Liver (tissue), 8 donors: ENCODE measurements at regions not wholly inside any gene's neighbourhood (a gene's known extent, or its start where the extent isn't known, plus 50 kb on each side); places are given as distances from the start of the nearest gene placed in this dataset.

Experiments used
- DNase-seq: peaks from one replicate; pipeline ENCODE4 v3.0.0-alpha.2; 2017; ENCODE audit warnings: low spot score
- H3K27ac ChIP-seq, 2 donors: one replicate each; pipeline ENCODE4 v1.7.0; 2013; ENCODE audit warnings: inconsistent platforms in 2 of 2, low read length in 2 of 2, control low read depth in 1 of 2, low read depth in 1 of 2, mild to moderate bottlenecking in 1 of 2
- H3K27me3 ChIP-seq, 4 donors: one replicate each; pipeline versions ENCODE4 v1.6.1 to v1.7.0; 2013; ENCODE audit warnings: low read length in 3 of 4, inconsistent platforms in 1 of 4, mild to moderate bottlenecking in 1 of 4, moderate library complexity in 1 of 4; ENCODE audit not compliant: control insufficient read depth in 4 of 4, insufficient read depth in 4 of 4
- H3K36me3 ChIP-seq, 4 donors: one replicate each; pipeline versions ENCODE4 v1.6.1 to v1.7.0; 2013; ENCODE audit warnings: low read length in 3 of 4, mild to moderate bottlenecking in 3 of 4, low read depth in 1 of 4, moderate library complexity in 1 of 4; ENCODE audit not compliant: control insufficient read depth in 4 of 4, insufficient read depth in 3 of 4
- H3K4me1 ChIP-seq, 4 donors: one replicate each; pipeline versions ENCODE4 v1.6.1 to v1.7.0; 2013; ENCODE audit warnings: low read length in 3 of 4, mild to moderate bottlenecking in 3 of 4, moderate library complexity in 1 of 4; ENCODE audit not compliant: control insufficient read depth in 4 of 4, insufficient read depth in 4 of 4
- H3K4me3 ChIP-seq, 3 donors: one replicate each; pipeline versions ENCODE4 v1.6.1 to v1.7.0; 2013; ENCODE audit warnings: low read length in 3 of 3, control low read depth in 1 of 3, low read depth in 1 of 3, mild to moderate bottlenecking in 1 of 3
- H3K9ac ChIP-seq, 2 donors: one replicate each; pipeline ENCODE4 v1.7.0; 2013; ENCODE audit warnings: low read length in 2 of 2, mild to moderate bottlenecking in 2 of 2, moderate library complexity in 2 of 2, control low read depth in 1 of 2, low read depth in 1 of 2
- H3K9me3 ChIP-seq, 4 donors: one replicate each; pipeline versions ENCODE4 v1.6.1 to v1.7.0; 2013; ENCODE audit warnings: low read length in 3 of 4; ENCODE audit not compliant: control insufficient read depth in 4 of 4
- EGR1 ChIP-seq, 2 donors: IDR thresholded peaks; 2 replicates each; pipeline ENCODE4 v1.6.1; 2016 to 2018; ENCODE audit warnings: antibody characterized with exemption in 2 of 2, low read depth in 2 of 2
- FOXA1 ChIP-seq: IDR thresholded peaks from 2 replicates; pipeline ENCODE4 v1.6.1; 2016; ENCODE audit warnings: antibody characterized with exemption
- FOXA2 ChIP-seq: IDR thresholded peaks from 2 replicates; pipeline ENCODE4 v1.6.1; 2016; ENCODE audit warnings: antibody characterized with exemption
- GABPA ChIP-seq, 2 donors: IDR thresholded peaks in 1 of 2; conservative IDR thresholded peaks in 1 of 2; 2 replicates each; pipeline ENCODE4 v1.6.1; 2016; ENCODE audit warnings: antibody characterized with exemption in 2 of 2, mild to moderate bottlenecking in 1 of 2, moderate library complexity in 1 of 2
- HNF4A ChIP-seq, 2 donors: conservative IDR thresholded peaks; 2 replicates each; pipeline ENCODE4 v1.6.1; 2016; ENCODE audit warnings: antibody characterized with exemption in 2 of 2, mild to moderate bottlenecking in 2 of 2
- HNF4G ChIP-seq: IDR thresholded peaks from 2 replicates; pipeline ENCODE4 v1.6.1; 2016; ENCODE audit warnings: antibody characterized with exemption
- JUND ChIP-seq, 2 donors: IDR thresholded peaks; 2 replicates each; pipeline ENCODE4 v1.6.1; 2016; ENCODE audit warnings: antibody characterized with exemption in 2 of 2
- NR2F2 ChIP-seq: IDR thresholded peaks from 2 replicates; pipeline ENCODE4 v1.6.1; 2016; ENCODE audit warnings: antibody characterized with exemption
- RAD21 ChIP-seq, 2 donors: IDR thresholded peaks; 2 replicates each; pipeline ENCODE4 v1.6.1; 2016; ENCODE audit warnings: antibody characterized with exemption in 2 of 2, mild to moderate bottlenecking in 2 of 2
- RXRA ChIP-seq, 2 donors: IDR thresholded peaks; 2 replicates each; pipeline ENCODE4 v1.6.1; 2017 to 2018; ENCODE audit warnings: antibody characterized with exemption in 2 of 2, mild to moderate bottlenecking in 1 of 2
- SP1 ChIP-seq: IDR thresholded peaks from 2 replicates; pipeline ENCODE4 v1.6.1; 2018; ENCODE audit warnings: antibody characterized with exemption, mild to moderate bottlenecking
- TAF1 ChIP-seq: conservative IDR thresholded peaks from 2 replicates; pipeline ENCODE4 v1.6.1; 2016; ENCODE audit warnings: antibody characterized with exemption, mild to moderate bottlenecking
- YY1 ChIP-seq: IDR thresholded peaks from 2 replicates; pipeline ENCODE4 v1.6.1; 2016; ENCODE audit warnings: antibody characterized with exemption, mild to moderate bottlenecking
- WGBS: extraction: QIAGEN DNeasy Blood & Tissue Kit; methylation state at CpG from one replicate; pipeline ENCODE4 v1.1.7; 2013; 5-methylcytosine and 5-hydroxymethylcytosine counted together
- TF ChIP-seq, protein P1 (sequence below): IDR thresholded peaks from 2 replicates; pipeline ENCODE4 v1.6.1; 2016; ENCODE audit warnings: antibody characterized with exemption
- TF ChIP-seq, protein P2 (sequence below): IDR thresholded peaks from 2 replicates; pipeline ENCODE4 v1.6.1; 2016; ENCODE audit warnings: antibody characterized with exemption
- TF ChIP-seq, protein P3 (sequence below): IDR thresholded peaks from 2 replicates; pipeline ENCODE4 v1.6.1; 2016; ENCODE audit warnings: antibody characterized with exemption
- TF ChIP-seq, protein P4 (sequence below): fragments of 150-350 bp; IDR thresholded peaks from 2 replicates; pipeline ENCODE4 v1.5.1; 2017; ENCODE audit warnings: improper control_type of control experiment, low read depth, low read length; ENCODE audit not compliant: missing input control
- donor health status: healthy.
- donor health status: healthy.
- donor health status: healthy.
- donor health status: healthy.
- donor health status: healthy.

DNA sequence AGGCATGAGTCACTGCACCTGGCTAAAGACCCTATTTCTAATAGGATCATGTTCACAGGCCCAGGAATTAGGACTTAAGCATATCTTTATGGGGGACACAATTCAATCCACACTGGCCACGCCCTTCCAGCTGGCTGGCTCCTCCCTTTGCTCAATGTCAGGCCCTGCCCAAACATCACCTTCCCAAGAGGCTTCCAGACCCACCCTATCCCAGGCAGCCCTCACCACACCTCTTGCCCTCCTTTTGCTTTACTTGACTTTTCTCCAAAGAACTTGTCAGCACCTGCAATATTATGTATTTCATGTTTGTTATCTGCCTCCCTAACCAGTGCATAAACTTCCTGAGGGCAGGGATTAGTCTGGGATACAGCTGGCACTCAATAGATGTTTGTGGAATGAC lies 109.6 kb upstream of the CDH5 start:
- Histone ChIP-seq H3K9me3 (no peaks in the 10 kb centered on the region), H3K4me1 (no peaks in the 10 kb centered on the region), H3K36me3 (no peaks in the 10 kb centered on the region), H3K9ac (no peak overlapping the region), H3K4me3 (no peak overlapping the region), H3K27me3 (no peaks in the 10 kb centered on the region), H3K27ac (no peak overlapping the region)
- TF ChIP-seq JUND (IDR thresholded peaks at IDR 0.05) = no peak
- TF ChIP-seq, protein P1, sequence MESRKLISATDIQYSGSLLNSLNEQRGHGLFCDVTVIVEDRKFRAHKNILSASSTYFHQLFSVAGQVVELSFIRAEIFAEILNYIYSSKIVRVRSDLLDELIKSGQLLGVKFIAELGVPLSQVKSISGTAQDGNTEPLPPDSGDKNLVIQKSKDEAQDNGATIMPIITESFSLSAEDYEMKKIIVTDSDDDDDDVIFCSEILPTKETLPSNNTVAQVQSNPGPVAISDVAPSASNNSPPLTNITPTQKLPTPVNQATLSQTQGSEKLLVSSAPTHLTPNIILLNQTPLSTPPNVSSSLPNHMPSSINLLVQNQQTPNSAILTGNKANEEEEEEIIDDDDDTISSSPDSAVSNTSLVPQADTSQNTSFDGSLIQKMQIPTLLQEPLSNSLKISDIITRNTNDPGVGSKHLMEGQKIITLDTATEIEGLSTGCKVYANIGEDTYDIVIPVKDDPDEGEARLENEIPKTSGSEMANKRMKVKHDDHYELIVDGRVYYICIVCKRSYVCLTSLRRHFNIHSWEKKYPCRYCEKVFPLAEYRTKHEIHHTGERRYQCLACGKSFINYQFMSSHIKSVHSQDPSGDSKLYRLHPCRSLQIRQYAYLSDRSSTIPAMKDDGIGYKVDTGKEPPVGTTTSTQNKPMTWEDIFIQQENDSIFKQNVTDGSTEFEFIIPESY = no peak
- TF ChIP-seq RXRA (IDR thresholded peaks at IDR 0.05) = no peak
- TF ChIP-seq HNF4A (conservative IDR thresholded peaks at IDR 0.05) = no peak
- no peak for TF ChIP-seq FOXA2
- no peak for TF ChIP-seq YY1
- TF ChIP-seq, protein P2, sequence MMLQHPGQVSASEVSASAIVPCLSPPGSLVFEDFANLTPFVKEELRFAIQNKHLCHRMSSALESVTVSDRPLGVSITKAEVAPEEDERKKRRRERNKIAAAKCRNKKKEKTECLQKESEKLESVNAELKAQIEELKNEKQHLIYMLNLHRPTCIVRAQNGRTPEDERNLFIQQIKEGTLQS = no peak
- TF ChIP-seq, protein P3, sequence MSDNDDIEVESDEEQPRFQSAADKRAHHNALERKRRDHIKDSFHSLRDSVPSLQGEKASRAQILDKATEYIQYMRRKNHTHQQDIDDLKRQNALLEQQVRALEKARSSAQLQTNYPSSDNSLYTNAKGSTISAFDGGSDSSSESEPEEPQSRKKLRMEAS = no peak
- no peak for TF ChIP-seq HNF4G
- no peak for TF ChIP-seq NR2F2
- no peak for TF ChIP-seq RAD21 (IDR thresholded peaks at IDR 0.05)
- TF ChIP-seq FOXA1 = no peak
- TF ChIP-seq GABPA (IDR thresholded peaks at IDR 0.05 in 1 of 2, conservative IDR thresholded peaks at IDR 0.05 in 1 of 2) = no peak
- no peak for DNase-seq
- WGBS = 70% methylated on average over 1 of the region's 1 CpG

DNA sequence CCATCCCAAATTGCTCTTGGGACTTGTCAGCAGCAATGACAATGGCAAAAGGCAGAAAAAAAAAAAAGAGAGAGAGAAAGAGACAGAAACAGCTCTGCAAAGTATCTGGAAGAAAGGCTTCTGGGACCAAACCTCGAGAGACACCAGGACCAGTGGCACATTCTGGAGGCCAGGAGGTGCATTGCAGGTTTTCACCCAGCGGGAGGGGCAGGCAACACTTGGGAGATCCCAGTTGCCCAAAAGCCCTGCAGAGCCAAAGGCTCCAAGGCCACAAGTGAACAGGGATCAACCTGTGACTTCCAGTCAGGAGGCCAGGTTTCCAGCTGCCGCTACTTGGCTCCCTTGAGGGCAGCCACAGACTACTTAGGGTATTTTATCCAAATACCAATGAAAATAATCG lies 110.8 kb upstream of the CDH5 start:
- Histone ChIP-seq H3K9ac (no peak overlapping the region), H3K27ac (no peak overlapping the region), H3K9me3 (no peaks in the 10 kb centered on the region), H3K4me1 (no peaks in the 10 kb centered on the region), H3K27me3 (no peaks in the 10 kb centered on the region), H3K4me3 (no peak overlapping the region), H3K36me3 (no peaks in the 10 kb centered on the region)
- TF ChIP-seq RXRA (IDR thresholded peaks at IDR 0.05) (no peak), SP1 (no peak), FOXA1 (no peak), GABPA (IDR thresholded peaks at IDR 0.05 in 1 of 2, conservative IDR thresholded peaks at IDR 0.05 in 1 of 2) (no peak), NR2F2 (no peak), EGR1 (IDR thresholded peaks at IDR 0.05; ENCODE audit: low read depth in 2 of 2) (no peak), TAF1 (no peak), HNF4A (conservative IDR thresholded peaks at IDR 0.05) (no peak), FOXA2 (no peak), YY1 (no peak), JUND (IDR thresholded peaks at IDR 0.05) (no peak), RAD21 (IDR thresholded peaks at IDR 0.05) (no peak)
- TF ChIP-seq, protein P4, sequence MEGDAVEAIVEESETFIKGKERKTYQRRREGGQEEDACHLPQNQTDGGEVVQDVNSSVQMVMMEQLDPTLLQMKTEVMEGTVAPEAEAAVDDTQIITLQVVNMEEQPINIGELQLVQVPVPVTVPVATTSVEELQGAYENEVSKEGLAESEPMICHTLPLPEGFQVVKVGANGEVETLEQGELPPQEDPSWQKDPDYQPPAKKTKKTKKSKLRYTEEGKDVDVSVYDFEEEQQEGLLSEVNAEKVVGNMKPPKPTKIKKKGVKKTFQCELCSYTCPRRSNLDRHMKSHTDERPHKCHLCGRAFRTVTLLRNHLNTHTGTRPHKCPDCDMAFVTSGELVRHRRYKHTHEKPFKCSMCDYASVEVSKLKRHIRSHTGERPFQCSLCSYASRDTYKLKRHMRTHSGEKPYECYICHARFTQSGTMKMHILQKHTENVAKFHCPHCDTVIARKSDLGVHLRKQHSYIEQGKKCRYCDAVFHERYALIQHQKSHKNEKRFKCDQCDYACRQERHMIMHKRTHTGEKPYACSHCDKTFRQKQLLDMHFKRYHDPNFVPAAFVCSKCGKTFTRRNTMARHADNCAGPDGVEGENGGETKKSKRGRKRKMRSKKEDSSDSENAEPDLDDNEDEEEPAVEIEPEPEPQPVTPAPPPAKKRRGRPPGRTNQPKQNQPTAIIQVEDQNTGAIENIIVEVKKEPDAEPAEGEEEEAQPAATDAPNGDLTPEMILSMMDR = no peak
- TF ChIP-seq, protein P1 = no peak
- TF ChIP-seq, protein P2 = no peak
- no peak for DNase-seq
- 71% methylated on average over 4 of the region's 4 CpGs for WGBS
